GM12878 (cell line): ENCODE measurements at regions not wholly inside any gene's neighbourhood (a gene's known extent, or its start where the extent isn't known, plus 50 kb on each side); places are given as distances from the start of the nearest gene placed in this dataset.

ENCODE experiments used
- EZH2 ChIP-seq: IDR thresholded peaks from 2 replicates; pipeline ENCODE4 v1.6.1; 2012; ENCODE audit warnings: low read depth, mild to moderate bottlenecking, control low read depth, inconsistent platforms, low read length, borderline replicate concordance; ENCODE audit not compliant: control insufficient read depth
- MEF2B ChIP-seq: fragments of 450-650 bp; IDR thresholded peaks from 2 replicates; pipeline ENCODE4 v1.6.1; 2018; ENCODE audit warnings: mild to moderate bottlenecking, moderate library complexity; ENCODE audit not compliant: partially characterized antibody, poor library complexity, severe bottlenecking

DNA sequence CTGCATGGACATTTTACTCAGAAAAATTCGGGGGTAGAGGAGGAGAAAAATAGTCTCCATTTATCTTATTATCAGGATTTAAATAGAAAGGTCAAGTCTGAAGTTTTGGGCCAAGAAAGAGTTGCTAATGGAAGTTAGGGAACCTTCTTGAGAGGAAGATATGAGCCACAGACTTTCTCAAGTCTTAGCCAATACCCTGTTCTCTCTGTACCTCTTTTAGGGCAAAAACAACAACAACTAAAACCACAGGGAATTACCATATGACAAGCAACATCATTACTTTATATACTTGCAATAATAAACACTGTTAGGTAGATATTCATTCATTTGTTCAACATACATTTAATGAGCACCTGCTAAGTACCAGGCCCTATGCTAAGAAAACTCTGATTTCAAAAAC, 282.2 kb upstream of the CDH5 start:
- TF ChIP-seq MEF2B (no peak), EZH2 (no peak)
